ENCODE measurements at regions not wholly inside any gene's neighbourhood (a gene's known extent, or its start where the extent isn't known, plus 50 kb on each side); places are given as distances from the start of the nearest gene placed in this dataset.
"Not testable (repeated sequence)": the region's sequence is repeated elsewhere in the genome, so short reads cannot be mapped to it uniquely, and the experiment has no call there.

DNA sequence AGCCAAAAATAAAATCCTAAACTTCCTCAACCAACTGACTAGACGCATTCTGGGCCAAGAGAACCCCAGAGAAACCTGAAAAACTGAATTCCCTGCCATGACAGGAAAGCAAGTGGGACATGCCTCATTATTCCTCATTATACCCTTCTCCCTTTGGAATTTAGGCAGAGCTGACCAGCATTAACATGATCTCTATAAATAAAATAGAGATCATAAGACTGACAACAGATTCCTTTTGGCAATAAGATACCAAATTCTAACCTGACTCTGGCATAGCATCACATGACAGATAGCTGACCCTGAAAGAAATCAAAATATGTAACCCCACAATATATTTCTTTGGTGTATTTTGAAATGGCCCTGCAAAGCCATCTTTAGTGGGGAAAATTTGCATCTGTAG, 277.8 kb upstream of the SLC14A2 start:
- TF ChIP-seq TAF1 (IDR thresholded peaks at IDR 0.05; ENCODE audit: low read depth, low read length) (no peak), SPI1 (IDR thresholded peaks at IDR 0.05; ENCODE audit: low read depth, low read length) (no peak), POU2F2 (IDR thresholded peaks at IDR 0.05; ENCODE audit: low read depth, low read length) (no peak), PAX5 (IDR thresholded peaks at IDR 0.05; ENCODE audit: insufficient read depth, low read length, severe bottlenecking) (no peak), POLR2A (IDR thresholded peaks at IDR 0.05; ENCODE audit: low read depth, low read length) (no peak), POLR2AphosphoS5 (IDR thresholded peaks at IDR 0.05; ENCODE audit: low read depth, low read length) (no peak)

DNA sequence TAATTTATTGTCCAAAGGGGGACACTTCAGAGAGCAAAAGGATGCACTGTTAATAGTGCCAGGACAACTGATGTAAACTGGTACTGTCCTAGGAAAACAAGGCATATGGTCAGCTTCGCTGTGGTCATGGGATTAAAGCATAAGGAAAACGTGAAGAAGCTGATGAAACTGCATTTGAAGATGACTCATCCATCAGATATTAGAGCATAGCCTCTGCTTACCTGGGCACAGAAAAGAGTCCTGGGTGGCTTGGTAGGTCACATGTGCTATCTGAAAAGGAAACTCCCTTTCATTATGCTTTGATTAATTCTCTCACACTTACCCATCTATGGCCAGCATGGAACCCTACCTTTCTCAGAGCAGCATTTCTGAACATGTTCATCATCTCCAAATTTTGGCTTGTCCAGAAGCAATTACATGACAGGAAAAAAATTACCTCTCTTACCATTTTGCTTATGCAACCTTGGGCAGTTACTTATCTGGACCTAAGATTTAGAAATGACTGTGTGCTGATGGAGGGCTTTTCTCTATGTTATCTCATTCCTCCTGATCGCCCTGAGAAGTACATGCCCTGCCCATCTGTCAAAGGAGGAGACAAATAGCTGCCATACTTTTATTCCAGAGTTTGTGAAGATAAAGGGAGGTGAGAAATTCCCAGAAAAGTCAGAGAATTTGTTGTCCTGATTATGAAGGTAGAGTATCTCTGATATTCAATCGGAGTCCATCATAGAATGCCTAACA, 275.3 kb upstream of the SLC14A2 start:
- TF ChIP-seq POU2F2 (IDR thresholded peaks at IDR 0.05; ENCODE audit: low read depth, low read length) (no peak), TAF1 (IDR thresholded peaks at IDR 0.05; ENCODE audit: low read depth, low read length) (no peak), SPI1 (IDR thresholded peaks at IDR 0.05; ENCODE audit: low read depth, low read length) (no peak), PAX5 (IDR thresholded peaks at IDR 0.05; ENCODE audit: insufficient read depth, low read length, severe bottlenecking) (no peak), POLR2AphosphoS5 (IDR thresholded peaks at IDR 0.05; ENCODE audit: low read depth, low read length) (no peak), POLR2A (IDR thresholded peaks at IDR 0.05; ENCODE audit: low read depth, low read length) (no peak)
- DNase-seq (ENCODE audit: insufficient read length, low spot score) = no peak
- FAIRE-seq = no peak

More for the DNA sequence above, 277.8 kb upstream of the SLC14A2 start:
- DNase-seq (ENCODE audit: insufficient read length, low spot score) (no peak), FAIRE-seq (no peak)

DNA sequence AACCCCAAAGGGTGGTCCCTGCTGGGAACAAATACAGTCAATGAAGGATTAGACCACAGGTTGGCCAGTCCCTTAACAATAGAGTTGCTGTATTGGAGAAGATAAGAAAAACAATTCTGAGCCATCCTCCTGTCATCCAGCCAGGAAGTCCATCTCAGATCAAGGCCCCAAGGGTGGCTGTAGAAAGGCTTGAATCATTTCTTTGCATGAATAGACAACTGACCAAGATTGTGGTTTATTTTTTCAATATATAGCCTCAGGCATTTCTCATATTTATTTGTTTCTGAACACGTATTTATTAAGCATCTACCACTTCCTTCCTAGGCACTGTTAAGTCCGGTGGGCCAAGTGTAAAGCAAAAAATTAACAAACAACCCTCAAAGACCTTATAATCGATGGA, 274.4 kb upstream of the SLC14A2 start:
- FAIRE-seq = no peak
- TF ChIP-seq TAF1 (IDR thresholded peaks at IDR 0.05; ENCODE audit: low read depth, low read length) = no peak
- TF ChIP-seq POU2F2 (IDR thresholded peaks at IDR 0.05; ENCODE audit: low read depth, low read length) = no peak
- no peak for TF ChIP-seq POLR2A (IDR thresholded peaks at IDR 0.05; ENCODE audit: low read depth, low read length)
- no peak for TF ChIP-seq SPI1 (IDR thresholded peaks at IDR 0.05; ENCODE audit: low read depth, low read length)
- no peak for DNase-seq (ENCODE audit: insufficient read length, low spot score)

DNA sequence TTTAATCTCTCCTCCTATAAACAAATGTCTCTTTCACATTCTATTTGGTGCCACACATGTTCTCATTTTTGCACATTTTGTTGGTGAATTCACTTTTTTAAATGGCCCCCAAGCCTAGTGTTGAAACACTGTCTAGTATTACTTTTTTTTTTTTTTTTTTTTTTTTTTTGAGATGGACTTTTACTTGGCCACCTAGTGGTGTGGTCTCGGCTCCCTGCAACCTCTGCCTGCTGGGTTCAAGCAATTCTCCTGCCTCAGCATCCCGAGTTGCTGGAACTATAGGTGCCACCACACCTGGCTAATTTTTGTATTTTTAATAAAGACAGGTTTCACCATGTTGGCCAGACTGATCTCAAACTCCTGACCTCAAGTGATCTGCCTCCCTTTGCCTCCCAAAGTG, 273.8 kb upstream of the SLC14A2 start:
- TF ChIP-seq POLR2AphosphoS5 (IDR thresholded peaks at IDR 0.05; ENCODE audit: low read depth, low read length) (no peak), TAF1 (IDR thresholded peaks at IDR 0.05; ENCODE audit: low read depth, low read length) (no peak), POLR2A (IDR thresholded peaks at IDR 0.05; ENCODE audit: low read depth, low read length) (no peak), PAX5 (IDR thresholded peaks at IDR 0.05; ENCODE audit: insufficient read depth, low read length, severe bottlenecking) (no peak), SPI1 (IDR thresholded peaks at IDR 0.05; ENCODE audit: low read depth, low read length) (no peak), POU2F2 (IDR thresholded peaks at IDR 0.05; ENCODE audit: low read depth, low read length) (no peak)
- DNase-seq (ENCODE audit: insufficient read length, low spot score) (no peak), FAIRE-seq (no peak)

DNA sequence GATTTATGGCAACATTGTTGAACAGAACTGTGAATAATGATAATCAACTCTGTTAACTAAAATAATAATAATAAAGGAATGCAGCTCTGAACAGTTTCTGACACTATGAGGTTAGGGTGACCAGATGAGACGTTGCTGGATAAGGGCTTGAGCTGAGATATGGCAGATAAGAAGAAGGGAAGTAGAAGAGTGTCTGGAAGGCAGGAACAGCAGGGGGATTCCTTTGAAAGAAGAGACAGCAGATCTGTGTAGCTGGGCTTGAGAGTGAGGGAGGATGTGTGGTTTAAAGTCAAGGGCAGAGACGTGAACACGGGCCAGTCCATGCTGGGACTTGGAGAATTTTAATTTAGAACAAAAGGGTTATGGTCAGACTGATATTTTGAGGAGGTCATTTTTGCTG, 273.1 kb upstream of the SLC14A2 start:
- FAIRE-seq (no peak), DNase-seq (ENCODE audit: insufficient read length, low spot score) (no peak)
- no peak for TF ChIP-seq TAF1 (IDR thresholded peaks at IDR 0.05; ENCODE audit: low read depth, low read length)
- TF ChIP-seq PAX5 (IDR thresholded peaks at IDR 0.05; ENCODE audit: insufficient read depth, low read length, severe bottlenecking) = no peak
- TF ChIP-seq POU2F2 (IDR thresholded peaks at IDR 0.05; ENCODE audit: low read depth, low read length) = no peak
- no peak for TF ChIP-seq POLR2AphosphoS5 (IDR thresholded peaks at IDR 0.05; ENCODE audit: low read depth, low read length)
- TF ChIP-seq POLR2A (IDR thresholded peaks at IDR 0.05; ENCODE audit: low read depth, low read length) = no peak
- no peak for TF ChIP-seq SPI1 (IDR thresholded peaks at IDR 0.05; ENCODE audit: low read depth, low read length)

DNA sequence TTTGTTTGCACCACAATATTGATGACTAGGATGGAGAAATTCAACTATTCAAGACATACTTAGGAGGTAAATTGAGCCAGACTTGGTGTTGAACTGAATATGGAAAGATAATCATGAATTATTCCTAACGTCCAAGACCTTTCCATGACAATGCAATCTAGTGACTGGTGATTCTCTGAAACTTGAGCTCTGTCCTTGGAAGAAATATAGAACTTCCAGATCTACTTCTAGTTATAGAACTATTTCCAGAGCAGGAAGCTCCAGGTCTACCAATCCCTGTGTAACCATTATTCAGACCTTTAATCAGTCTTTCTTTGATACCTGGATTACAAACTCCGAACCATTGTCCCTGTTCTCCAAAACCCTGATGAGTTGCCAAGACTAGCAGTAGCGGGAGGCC, 272.6 kb upstream of the SLC14A2 start:
- TF ChIP-seq POLR2AphosphoS5 (IDR thresholded peaks at IDR 0.05; ENCODE audit: low read depth, low read length) (no peak), SPI1 (IDR thresholded peaks at IDR 0.05; ENCODE audit: low read depth, low read length) (no peak), POU2F2 (IDR thresholded peaks at IDR 0.05; ENCODE audit: low read depth, low read length) (no peak), POLR2A (IDR thresholded peaks at IDR 0.05; ENCODE audit: low read depth, low read length) (no peak)
- DNase-seq (ENCODE audit: insufficient read length, low spot score) (no peak), FAIRE-seq (no peak)

DNA sequence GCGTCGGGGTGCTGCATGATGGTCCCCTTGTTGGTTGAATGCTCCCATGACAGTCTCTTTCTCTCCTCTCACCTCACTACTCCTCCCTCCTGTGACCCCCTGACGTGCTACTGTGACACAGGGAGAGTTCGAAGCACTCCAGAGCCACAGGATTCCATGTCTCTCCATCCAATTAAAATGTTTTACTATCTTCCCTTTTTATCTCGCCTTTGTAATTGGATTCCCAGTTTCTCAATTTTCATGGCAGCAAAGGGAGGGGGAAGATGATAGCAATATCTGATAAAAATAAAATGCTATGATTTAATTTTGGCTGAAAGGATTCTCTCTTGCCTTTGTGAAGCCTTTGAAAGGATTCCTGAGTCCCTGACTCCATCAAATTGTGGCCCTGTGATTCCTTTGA, 271.9 kb upstream of the SLC14A2 start:
- DNase-seq (ENCODE audit: insufficient read length, low spot score) (no peak), FAIRE-seq (no peak)
- no peak for TF ChIP-seq PAX5 (IDR thresholded peaks at IDR 0.05; ENCODE audit: insufficient read depth, low read length, severe bottlenecking)

DNA sequence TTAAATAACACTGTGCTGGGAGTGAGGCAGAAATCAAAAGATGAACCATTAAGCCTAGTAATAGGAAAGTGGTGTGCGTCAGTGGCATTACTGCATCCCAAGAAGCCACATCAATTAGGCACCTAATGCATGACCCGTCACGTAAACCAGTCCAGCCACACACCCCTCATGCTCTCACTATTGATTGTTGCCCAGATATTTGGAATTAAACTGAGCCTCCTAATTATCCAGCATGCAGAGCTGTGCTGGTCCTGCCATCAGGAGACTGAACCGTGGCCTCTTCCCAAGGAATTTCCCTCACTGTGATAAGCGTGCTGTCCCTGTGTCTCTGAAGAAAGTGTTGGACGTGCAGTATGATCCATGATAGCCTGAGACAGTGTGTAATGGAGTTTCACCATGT, 270.6 kb upstream of the SLC14A2 start:
- not testable (repeated sequence) for DNase-seq (ENCODE audit: insufficient read length, low spot score); FAIRE-seq

DNA sequence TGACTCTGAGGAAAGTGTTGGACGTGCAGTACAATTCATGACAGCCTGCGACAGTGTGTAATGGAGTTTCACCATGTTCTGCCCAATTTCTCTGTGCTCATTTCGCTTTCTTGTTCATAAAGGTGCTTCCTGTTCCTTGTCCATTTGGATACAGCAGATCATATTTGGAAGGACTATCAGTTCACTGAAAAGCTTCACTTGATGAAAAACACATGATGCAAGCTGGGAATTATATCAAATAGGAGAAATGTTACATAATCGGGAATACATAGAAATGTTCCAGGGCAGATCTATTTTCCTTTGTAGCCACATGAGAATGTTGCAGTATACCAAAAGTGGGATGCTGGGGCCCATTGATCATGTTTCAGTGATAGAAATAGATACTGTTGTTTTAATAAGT, 266.3 kb upstream of the SLC14A2 start:
- TF ChIP-seq POU2F2 (IDR thresholded peaks at IDR 0.05; ENCODE audit: low read depth, low read length) = no peak
- no peak for TF ChIP-seq POLR2A (IDR thresholded peaks at IDR 0.05; ENCODE audit: low read depth, low read length)
- TF ChIP-seq TAF1 (IDR thresholded peaks at IDR 0.05; ENCODE audit: low read depth, low read length) = no peak
- no peak for TF ChIP-seq SPI1 (IDR thresholded peaks at IDR 0.05; ENCODE audit: low read depth, low read length)
- DNase-seq (ENCODE audit: insufficient read length, low spot score) (no peak), FAIRE-seq (no peak)

DNA sequence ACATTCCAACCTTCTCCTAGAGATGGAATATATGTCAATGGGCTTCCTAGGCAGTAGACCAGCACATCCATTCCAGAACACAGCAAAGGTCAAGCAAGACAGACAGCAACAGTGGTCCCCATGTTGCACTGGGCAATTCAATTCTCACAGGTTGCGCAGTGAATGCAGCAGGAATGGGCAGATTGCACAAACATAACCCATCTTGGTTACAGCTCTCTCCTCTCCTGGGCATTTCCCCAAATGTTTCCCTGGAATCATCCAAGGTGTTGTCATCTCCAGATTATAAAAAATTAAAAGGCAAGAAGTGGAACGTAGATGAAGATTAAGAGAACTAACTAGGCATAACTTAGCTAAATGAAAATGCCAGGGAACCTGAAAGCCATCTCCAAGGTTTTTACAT, 265.8 kb upstream of the SLC14A2 start:
- DNase-seq (ENCODE audit: insufficient read length, low spot score) (no peak), FAIRE-seq (no peak)
- TF ChIP-seq TAF1 (IDR thresholded peaks at IDR 0.05; ENCODE audit: low read depth, low read length) = no peak
- no peak for TF ChIP-seq POU2F2 (IDR thresholded peaks at IDR 0.05; ENCODE audit: low read depth, low read length)
- TF ChIP-seq SPI1 (IDR thresholded peaks at IDR 0.05; ENCODE audit: low read depth, low read length) = no peak
- no peak for TF ChIP-seq PAX5 (IDR thresholded peaks at IDR 0.05; ENCODE audit: insufficient read depth, low read length, severe bottlenecking)
- TF ChIP-seq POLR2AphosphoS5 (IDR thresholded peaks at IDR 0.05; ENCODE audit: low read depth, low read length) = no peak
- TF ChIP-seq POLR2A (IDR thresholded peaks at IDR 0.05; ENCODE audit: low read depth, low read length) = no peak
